GM12891 (cell line): ENCODE measurements at regions not wholly inside any gene's neighbourhood (a gene's known extent, or its start where the extent isn't known, plus 50 kb on each side); places are given as distances from the start of the nearest gene placed in this dataset.

Experiments used
- POLR2A ChIP-seq: IDR thresholded peaks from 2 replicates; pipeline ENCODE4 v1.6.1; 2011; ENCODE audit warnings: low read depth, low read length, control low read depth
- POLR2AphosphoS5 ChIP-seq: IDR thresholded peaks from 2 replicates; pipeline ENCODE4 v1.6.1; 2011; ENCODE audit warnings: low read depth, low read length, control low read depth
- POU2F2 ChIP-seq: IDR thresholded peaks from 2 replicates; pipeline ENCODE4 v1.6.1; 2011; ENCODE audit warnings: low read depth, mild to moderate bottlenecking, control low read depth, low read length, moderate library complexity
- SPI1 ChIP-seq: IDR thresholded peaks from 2 replicates; pipeline ENCODE4 v1.6.1; 2011; ENCODE audit warnings: low read depth, low read length, control low read depth
- TAF1 ChIP-seq: IDR thresholded peaks from 2 replicates; pipeline ENCODE4 v1.6.1; 2011; ENCODE audit warnings: low read depth, low read length, control low read depth

DNA sequence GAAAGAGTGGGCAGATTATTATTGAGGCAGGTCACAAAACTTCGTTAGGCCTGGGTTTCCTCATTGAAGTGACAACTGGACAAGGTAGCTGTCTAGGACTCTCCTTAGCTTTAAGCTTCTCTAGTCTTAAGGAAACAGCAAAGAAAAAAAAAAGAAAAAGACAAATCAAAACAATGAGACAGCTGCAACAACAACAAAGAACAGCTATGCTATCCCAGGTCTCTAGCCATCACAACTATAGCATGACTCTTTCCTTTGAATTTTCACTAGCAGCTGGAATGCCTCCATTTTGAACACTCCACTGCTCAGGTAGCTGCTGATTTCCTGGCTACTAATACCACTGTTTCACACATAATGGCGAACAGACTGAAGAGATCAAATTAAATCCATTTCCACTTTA lies 302.4 kb upstream of the SORL1-AS1 start:
- TF ChIP-seq POLR2AphosphoS5: no peak
- TF ChIP-seq POLR2A: no peak
- no peak for TF ChIP-seq POU2F2
- no peak for TF ChIP-seq TAF1
- no peak for TF ChIP-seq SPI1
